Type B pancreatic cell (in vitro differentiated cells): ENCODE measurements at regions not wholly inside any gene's neighbourhood (a gene's known extent, or its start where the extent isn't known, plus 50 kb on each side); places are given as distances from the start of the nearest gene placed in this dataset.

Source experiments
- DNase-seq: peaks from one replicate; pipeline ENCODE4 v3.0.0; 2021; ENCODE audit warnings: mixed read lengths; ENCODE audit not compliant: unreplicated experiment; ENCODE audit errors: extremely low spot score
- H3K27ac Mint-ChIP-seq: 2 replicates; pipeline ENCODE4 v1.8.0; 2021; ENCODE audit warnings: mild to moderate bottlenecking, mixed read lengths
- H3K27me3 Mint-ChIP-seq: 2 replicates; pipeline ENCODE4 v1.8.0; 2021; ENCODE audit warnings: mixed read lengths
- H3K36me3 Mint-ChIP-seq: 2 replicates; pipeline ENCODE4 v1.8.0; 2021; ENCODE audit warnings: mixed read lengths
- H3K4me1 Mint-ChIP-seq: one replicate; pipeline ENCODE4 v1.8.0; 2021; ENCODE audit warnings: mixed read lengths; ENCODE audit not compliant: unreplicated experiment
- H3K4me3 Mint-ChIP-seq: 2 replicates; pipeline ENCODE4 v1.8.0; 2021; ENCODE audit warnings: mild to moderate bottlenecking, mixed read lengths
- H3K9me3 Mint-ChIP-seq: 2 replicates; pipeline ENCODE4 v1.8.0; 2021; ENCODE audit warnings: mixed read lengths
- CTCF ChIP-seq: fragments of 200-600 bp; sonication (generic); conservative IDR thresholded peaks from 2 replicates; pipeline ENCODE4 v1.5.0; 2021; ENCODE audit warnings: antibody characterized with exemption, mild to moderate bottlenecking

- Mint-ChIP-seq H3K36me3 (no peaks in the 10 kb centered on the region), H3K27me3 (no peaks in the 10 kb centered on the region), H3K27ac (no peak overlapping the region), H3K4me3 (no peak overlapping the region), H3K9me3 (peaks cover 16% of the 10 kb centered on the region), H3K4me1 (no peaks in the 10 kb centered on the region)
- no peak for TF ChIP-seq CTCF
- no peak for DNase-seq
Measured at GRCh38 chr20:56098981-56099500, 93.7 kb upstream of the CBLN4 start.

- DNase-seq, result no peak
- Mint-ChIP-seq H3K27ac (no peak overlapping the region), H3K27me3 (no peaks in the 10 kb centered on the region), H3K9me3 (no peaks in the 10 kb centered on the region), H3K4me1 (no peaks in the 10 kb centered on the region), H3K36me3 (no peaks in the 10 kb centered on the region), H3K4me3 (no peak overlapping the region)
- TF ChIP-seq CTCF, result no peak
Measured at GRCh38 chr20:56111961-56112730, 106.8 kb upstream of the CBLN4 start.

GRCh38 chr20:56117350-56117749 is 112.0 kb upstream of the CBLN4 start:
- Mint-ChIP-seq H3K36me3 (no peaks in the 10 kb centered on the region), H3K27me3 (no peaks in the 10 kb centered on the region), H3K27ac (no peak overlapping the region), H3K4me3 (no peak overlapping the region), H3K4me1 (no peaks in the 10 kb centered on the region), H3K9me3 (peaks cover 5% of the 10 kb centered on the region)
- no peak for DNase-seq
- no peak for TF ChIP-seq CTCF

- peaks cover 5% of the 10 kb centered on the region for H3K9me3 Mint-ChIP-seq
- no peak for DNase-seq
- no peaks in the 10 kb centered on the region for H3K4me1 Mint-ChIP-seq
- H3K4me3 Mint-ChIP-seq, result no peak overlapping the region
- H3K36me3 Mint-ChIP-seq, result no peaks in the 10 kb centered on the region
- H3K27ac Mint-ChIP-seq, result no peak overlapping the region
- TF ChIP-seq CTCF, result no peak
- H3K27me3 Mint-ChIP-seq, result no peaks in the 10 kb centered on the region
Measured at GRCh38 chr20:56121850-56122249, 116.5 kb upstream of the CBLN4 start.

GRCh38 chr20:56143759-56144158 is 104.8 kb upstream of the MC3R start:
- H3K9me3 Mint-ChIP-seq, result peaks cover 6% of the 10 kb centered on the region
- TF ChIP-seq CTCF, result no peak

More at GRCh38 chr20:56143759-56144158, 104.8 kb upstream of the MC3R start:
- H3K27me3 Mint-ChIP-seq, result no peaks in the 10 kb centered on the region
- H3K4me3 Mint-ChIP-seq, result no peak overlapping the region
- H3K27ac Mint-ChIP-seq, result no peak overlapping the region
- DNase-seq, result no peak
- H3K4me1 Mint-ChIP-seq, result no peaks in the 10 kb centered on the region
- H3K36me3 Mint-ChIP-seq, result no peaks in the 10 kb centered on the region
